Stimulated activated CD4-positive, alpha-beta T cell treated with anti-CD3 and anti-CD28 coated beads, Interleukin-1b, Interleukin-23, amount 100 ng/mL, for 24 hours (primary cell): ENCODE measurements at regions not wholly inside any gene's neighbourhood (a gene's known extent, or its start where the extent isn't known, plus 50 kb on each side); places are given as distances from the start of the nearest gene placed in this dataset.

Experiments
- DNase-seq, 4 experiments: peaks; one replicate each; pipeline ENCODE4 v3.0.0-alpha.2; 2020; ENCODE audit warnings: low read depth in 4 of 4, low spot score in 1 of 4

DNA sequence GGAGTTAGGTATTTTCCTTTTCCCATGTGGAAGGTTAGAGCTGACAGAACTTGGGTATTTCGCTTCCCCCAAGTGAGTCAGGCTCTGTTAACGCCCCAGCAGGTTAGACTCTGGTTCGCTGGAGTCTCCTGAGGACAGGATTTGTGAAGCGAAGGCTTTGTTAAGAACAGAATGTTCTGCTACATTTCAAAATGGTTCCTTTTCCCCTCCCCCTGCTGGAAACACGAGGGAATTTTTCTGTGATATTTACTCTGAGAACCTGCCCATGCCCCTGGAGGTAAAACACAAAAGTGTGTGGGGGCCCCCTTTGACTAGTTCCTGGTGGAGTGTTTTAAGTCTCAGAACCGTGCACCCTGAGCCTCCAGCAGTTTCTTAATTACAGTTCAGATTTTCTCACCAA is 731.4 kb upstream of the CITED2 start:
- DNase-seq, result no peak

DNA sequence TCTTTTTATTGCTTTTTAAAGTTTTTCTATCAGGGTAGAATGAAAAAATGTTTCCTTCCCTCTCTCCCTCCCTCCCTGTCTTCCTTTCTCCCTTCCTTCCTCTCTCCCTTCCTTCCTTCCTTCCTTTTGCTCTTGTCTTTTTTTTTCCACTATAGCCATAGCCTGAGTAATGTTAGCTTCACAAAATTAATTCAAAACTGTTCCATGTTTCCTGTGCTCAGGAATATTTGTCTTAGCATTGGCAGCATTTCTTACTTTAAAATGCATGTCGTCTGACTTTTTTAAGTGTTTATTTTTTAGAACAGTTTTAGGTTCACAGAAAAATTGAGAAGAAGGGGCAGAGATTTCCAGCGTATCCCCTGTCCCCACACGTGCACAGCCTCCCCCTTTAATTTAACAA is 730.8 kb upstream of the CITED2 start:
- DNase-seq, result no peak

DNA sequence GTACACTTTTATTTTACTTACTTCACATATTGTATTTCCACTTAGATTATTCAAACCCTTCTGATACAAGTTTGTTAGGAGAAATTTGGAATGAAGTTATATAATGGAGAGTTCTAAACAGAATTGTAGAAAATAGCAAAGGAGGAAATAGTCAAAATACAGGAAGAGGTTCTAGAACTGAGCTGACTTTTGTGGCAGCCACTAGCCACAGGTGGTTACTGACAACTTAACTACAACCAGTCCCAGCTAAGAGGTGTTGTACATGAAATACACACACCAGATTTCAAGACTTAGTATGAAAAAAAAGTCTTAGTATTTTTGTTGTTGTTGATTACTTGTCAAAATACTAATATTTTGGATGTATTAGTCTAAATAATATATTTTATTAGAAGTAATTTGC is 727.4 kb upstream of the CITED2 start:
- DNase-seq, result no peak

DNA sequence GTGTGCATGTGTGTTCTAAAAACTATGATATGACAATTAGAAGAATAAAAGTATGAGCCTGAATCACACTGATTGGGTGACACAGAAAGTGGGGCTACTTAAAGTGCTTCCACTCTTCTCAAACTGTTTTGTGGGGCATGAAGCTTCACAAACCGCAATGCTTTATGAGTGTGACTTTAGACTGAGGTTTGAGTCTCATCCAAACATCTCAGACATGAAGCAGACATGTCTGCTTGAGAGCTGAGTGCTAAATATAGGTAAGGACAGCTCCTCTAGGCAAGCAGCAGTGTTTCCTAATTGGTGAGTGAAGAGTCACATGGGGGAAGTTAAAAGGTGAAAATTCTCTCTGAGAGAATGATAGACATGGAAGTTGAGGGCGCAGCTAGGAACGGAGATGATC is 726.9 kb upstream of the CITED2 start:
- no peak for DNase-seq

DNA sequence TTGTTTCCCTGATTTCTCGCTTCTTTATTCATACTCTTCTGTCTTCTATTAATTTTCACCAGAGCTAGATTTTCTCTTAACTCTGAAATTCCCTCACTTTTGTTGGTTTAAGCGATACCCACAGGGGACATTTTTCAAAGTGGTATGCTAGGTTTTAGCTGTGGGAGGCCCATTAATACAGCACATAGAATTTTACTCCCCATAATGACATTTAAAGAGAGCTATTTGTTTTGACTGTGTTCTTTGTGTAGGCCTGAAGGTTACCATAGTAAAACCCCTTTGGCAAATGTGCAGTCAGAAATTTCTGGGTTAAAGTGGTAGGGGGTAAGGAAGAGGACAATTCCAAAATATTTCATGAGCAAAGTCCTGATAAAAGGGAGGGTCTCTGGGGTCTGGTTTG is 721.1 kb upstream of the CITED2 start:
- DNase-seq, result no peak

DNA sequence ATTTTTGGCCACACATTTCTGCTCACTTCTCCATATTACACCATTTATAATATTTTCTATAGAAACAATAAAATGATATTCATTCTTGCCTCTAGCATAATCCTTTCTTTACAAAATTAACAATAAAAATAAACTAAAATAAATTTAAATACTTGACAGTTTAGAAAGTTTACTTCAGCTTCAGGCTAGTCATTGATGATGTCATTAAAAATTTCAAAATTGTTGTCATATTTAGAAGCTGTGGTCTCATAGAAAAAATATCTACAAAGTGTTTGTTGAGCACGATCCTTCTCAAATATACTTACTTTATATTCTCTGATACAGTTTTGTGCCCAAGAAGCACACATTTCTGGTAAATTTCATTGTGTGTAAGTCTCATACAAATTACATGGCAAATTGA is 717.4 kb upstream of the CITED2 start:
- DNase-seq, result no peak

DNA sequence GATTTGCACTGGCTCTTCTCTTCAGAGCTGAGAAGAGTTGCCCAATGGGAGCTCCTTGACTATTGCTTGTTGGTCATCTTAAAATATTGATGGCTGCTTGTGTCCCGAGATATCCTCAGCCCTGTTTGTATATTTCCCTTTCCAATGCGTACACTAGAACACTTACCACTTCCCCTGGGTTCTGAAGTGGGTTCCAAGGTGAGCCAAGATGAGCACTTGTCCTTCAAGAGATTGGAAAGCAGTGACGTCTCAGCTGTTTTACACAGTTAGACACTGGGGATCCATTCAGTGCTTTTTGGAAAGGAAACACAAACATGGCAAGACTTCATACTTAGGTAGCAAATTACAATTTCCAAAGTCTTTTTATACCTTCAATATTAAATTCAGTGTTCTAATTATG is 716.4 kb upstream of the CITED2 start:
- DNase-seq, result no peak

DNA sequence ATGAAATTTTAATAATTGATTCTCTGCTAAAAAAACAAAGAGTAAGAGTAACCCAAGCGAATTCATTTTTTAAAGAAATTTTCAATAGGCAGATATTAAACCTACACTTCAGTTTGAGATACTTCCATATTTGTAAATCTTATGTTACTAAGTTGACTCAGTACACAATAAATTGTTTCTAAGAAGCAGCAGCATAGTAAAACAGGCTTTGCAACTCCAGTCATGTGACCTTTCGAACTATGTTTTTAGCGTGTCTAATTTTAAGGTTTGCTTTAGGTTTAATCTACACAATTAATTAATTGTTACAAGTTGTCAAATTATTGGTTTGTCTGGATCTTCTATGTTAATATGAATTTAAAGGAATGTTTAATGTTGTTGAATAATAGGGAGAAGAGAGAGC is 708.9 kb upstream of the CITED2 start:
- no peak for DNase-seq

DNA sequence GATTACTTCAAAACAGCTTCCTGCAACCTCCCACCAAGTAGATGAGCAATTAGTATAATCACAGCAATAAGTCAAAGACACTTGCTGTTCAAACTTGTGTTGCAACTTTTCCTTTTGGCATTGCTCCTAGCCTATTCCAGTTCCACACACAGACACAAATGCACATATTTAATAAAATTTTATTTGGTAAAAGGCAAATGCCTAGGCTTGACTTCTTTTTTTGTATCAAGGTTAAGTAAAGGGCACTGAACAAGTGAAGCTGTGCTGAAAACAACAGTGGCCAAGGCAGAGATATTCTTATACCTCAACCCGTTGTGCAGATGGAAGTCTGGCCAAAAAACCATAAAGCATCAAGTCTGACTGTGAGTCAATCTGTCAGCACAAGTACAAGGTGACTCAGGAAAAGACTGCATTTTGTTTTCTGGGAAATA is 708.4 kb upstream of the CITED2 start:
- DNase-seq, result no peak

DNA sequence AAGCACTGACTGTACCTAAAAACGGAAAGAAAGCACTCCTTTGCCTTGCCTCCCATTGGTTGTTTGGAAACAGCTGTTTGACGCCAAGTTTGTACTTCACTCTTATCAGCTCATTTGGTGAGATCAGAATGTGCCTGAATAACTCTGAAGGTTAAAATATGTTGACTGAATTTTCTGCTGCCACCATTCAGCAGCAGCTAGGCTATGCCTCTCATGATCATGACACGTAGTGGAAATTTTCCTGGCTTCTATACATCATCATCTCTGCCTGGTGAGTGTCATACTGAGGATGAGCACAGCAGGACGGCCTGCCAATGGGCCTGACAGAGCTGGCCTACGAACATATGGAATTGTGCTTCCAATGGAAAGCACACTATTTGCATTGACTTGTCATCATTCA is 704.9 kb upstream of the CITED2 start:
- DNase-seq, result no peak

DNA sequence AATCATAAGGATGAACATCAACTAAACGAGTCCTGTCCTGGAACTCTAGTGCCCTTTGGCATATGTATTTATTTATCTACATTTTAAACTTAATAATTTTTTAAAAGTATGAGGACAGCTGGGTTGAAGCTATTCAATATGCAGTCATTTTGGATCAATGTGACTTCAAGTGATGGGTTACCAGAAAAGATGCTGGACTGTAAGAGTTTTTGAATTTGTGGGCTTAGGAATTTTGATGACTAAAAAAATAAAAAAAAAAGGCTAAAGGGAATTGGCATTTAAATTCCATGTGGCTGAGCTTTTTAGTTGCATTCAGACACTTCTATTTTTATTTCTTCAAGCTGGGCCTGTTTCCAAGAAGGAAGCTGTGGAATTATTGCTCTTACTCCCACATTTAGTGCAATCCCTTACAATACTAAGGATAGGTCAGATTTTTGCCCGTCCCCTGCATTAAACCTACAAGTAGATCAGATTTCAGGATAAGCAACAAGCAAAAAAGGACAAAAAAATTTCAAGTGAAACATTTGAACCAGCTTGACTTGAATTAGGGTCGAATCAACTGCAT is 704.2 kb upstream of the CITED2 start:
- DNase-seq, result no peak

DNA sequence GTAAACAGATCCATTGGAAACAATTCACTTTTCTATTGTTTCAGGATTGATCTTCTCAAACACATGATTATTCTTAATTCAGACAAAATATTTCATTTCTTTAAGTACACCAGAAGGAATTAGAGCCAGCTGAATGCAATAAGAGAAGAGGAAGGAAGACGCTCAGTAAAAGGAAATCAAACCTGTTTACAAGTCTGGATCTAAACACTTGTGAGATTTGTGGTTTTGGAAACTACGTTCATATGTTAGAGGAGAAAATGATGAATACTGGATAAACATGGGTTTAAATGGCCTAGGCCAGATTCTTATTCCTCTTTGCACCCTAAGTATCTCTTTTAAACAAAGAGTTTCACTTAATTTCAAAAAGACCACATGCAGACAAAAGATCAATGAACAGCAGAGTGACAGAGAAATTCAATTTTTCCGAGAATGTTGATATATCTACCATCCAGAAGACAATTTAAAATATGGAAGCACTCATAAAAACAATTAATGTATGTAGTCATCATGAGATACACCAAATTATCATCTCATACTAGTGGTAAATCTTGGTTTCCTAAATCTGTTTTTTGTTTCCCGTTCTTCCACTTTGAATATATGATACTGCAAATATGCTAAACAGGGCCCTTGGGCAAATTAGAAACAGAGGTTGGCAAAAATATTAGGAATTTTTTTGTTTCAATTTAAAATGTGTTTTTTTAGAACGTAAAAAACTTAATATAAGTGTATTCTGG is 703.5 kb upstream of the CITED2 start:
- no peak for DNase-seq

DNA sequence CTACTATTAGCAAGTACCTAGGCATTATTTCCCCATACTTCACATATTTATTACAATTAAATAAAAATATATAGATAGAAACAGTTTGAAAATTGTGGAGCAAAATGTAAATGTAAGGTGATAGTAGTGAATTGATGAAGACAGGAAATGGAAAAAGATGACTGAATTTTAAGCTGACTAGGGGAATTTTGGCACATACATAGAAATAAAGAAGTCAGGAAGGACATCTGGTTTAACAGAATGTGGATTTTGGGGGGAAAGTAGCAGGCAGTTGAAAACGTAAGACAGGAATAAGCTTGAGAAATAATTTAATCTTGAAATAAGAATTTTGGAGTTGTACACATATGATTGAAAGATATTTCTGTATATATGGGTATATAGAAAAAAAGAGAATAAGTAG is 701.7 kb upstream of the CITED2 start:
- DNase-seq, result no peak

DNA sequence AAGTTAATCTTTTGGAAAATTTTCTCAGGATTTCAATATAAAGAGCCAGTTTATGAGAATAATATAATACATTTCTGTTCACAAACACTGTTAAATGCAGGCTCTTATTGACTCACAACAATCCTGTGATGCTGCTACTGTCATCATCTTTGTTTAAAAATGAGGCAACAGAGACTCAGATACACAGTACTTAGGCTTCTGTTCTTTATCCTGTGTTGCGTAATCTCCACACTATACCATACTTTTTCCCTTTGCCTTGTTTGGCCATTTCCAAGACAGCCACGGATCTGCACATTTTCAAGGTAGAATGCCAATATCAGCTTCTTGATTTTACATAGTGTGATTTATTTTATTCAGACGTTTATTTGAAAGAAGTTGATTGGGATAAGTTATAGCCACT is 699.0 kb upstream of the CITED2 start:
- no peak for DNase-seq

DNA sequence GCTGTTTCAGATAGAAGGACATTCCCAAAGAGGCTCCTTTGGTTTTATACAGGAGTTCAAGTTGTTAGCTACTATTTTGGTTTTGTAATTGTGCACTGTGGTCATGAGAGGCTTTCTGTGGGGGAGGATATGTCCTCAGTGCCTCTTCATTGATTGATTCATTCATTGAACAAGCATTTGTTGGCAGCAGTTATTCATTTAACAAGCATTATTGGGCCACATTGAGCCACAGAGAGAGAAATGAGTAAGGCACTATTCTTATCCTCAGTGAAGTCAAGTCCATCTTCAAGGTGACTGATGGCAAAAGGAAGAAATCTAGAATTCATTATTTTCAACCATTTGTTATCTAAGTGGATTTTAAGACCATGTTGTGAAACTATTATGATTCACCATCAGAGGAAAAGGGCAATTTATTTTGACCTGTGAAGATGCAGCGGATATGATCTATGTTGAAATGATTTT is 697.2 kb upstream of the CITED2 start:
- DNase-seq, result no peak

DNA sequence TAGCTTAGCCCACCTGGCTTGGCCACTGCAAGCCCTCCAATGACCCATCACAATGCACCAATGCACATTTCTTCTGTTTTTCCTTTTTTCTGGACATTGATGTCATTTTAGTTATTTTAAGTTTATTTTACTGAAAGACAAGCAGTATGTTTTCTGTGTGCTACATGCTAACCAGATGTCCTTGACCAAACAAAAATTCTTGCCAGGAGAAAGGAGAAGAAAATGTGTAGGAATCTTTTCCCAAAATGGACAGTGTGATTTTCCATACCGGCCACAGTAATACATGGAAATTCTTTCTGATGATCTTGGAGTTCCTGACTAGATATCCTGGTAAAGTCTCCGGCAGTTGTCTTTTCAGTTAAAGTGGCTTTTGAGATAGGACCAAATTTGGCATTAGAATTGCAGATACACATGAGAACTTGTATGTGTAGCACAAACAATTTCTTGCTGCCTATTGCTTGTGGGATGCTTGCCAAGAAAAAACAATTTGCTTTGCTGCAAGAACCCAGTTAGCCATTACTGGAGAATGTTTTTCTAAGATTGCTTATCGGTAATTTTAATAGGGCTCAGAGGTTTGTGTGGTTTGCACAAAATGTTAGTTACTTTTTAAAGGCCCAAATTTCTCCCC is 696.5 kb upstream of the CITED2 start:
- no peak for DNase-seq

DNA sequence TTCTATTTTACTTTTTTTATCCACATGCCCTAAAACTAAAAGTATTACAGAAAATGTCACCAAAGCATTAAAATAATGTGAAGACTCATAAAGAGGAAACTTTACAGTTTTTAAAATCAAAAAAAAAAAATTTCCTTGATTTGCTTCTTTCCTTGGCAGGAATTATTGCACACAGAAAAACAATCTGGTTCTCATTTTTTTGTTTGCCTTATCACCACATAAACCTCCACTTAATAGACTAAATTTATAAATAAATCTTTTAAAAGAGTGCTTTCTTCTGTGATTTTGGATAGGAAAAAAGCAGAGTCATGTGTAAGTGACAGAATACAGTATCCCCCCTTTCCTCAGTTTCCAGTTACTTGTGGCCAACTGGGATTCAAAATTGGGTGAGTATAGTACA is 695.1 kb upstream of the CITED2 start:
- no peak for DNase-seq

DNA sequence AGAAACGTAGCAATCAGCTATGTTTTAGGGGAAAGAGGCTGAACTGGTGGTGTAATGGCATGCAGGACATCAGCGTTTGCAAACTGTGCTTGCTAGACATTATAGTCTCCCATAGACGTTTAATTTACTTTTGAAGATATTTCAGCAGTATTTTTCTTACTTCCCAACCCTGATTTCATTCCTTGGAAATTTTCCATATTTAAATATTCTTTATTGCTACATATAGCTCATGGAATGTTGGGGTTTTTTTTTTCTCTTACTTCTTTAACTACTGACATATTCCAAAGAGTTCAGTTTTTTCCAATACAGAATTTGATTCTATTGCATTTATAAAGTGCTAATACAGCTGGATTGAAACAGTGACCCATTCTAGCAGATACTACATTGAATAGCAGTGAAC is 694.4 kb upstream of the CITED2 start:
- no peak for DNase-seq

DNA sequence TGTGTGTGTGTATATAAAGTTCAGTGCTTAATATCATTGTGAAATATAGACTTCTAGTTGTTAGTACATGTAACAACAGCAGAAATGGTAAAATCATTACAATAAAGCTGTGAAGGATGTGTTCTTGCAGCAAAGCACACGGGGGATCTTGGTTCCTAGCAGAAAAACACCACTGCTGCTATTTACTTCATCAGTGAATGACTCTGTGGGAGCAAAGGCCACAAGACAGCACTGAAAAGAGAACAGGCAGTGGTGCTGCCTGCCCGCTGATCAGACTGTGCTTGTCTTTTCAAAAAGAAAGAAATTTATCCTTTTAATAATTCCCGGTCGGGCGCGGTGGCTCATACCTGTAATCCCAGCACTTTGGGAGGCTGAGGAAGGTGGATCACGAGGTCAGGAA is 689.9 kb upstream of the CITED2 start:
- no peak for DNase-seq

DNA sequence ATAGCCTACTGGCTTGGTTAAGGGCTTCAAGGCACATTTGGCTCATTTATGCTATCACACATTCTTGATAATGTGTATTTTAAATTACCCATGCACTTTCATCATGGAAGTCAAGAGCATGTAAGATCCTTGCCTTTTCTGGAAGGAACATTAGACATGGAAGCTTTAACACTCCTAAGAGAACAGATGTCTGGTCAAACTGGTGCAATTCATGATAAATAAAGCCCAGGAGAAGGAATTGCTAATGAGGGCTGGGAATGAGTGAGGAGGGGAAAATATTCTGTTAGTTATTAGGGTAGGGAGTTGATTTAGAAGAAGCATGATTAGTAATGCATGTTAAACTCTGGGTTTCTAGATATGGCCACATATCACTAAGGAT is 688.6 kb upstream of the CITED2 start:
- DNase-seq, result no peak

DNA sequence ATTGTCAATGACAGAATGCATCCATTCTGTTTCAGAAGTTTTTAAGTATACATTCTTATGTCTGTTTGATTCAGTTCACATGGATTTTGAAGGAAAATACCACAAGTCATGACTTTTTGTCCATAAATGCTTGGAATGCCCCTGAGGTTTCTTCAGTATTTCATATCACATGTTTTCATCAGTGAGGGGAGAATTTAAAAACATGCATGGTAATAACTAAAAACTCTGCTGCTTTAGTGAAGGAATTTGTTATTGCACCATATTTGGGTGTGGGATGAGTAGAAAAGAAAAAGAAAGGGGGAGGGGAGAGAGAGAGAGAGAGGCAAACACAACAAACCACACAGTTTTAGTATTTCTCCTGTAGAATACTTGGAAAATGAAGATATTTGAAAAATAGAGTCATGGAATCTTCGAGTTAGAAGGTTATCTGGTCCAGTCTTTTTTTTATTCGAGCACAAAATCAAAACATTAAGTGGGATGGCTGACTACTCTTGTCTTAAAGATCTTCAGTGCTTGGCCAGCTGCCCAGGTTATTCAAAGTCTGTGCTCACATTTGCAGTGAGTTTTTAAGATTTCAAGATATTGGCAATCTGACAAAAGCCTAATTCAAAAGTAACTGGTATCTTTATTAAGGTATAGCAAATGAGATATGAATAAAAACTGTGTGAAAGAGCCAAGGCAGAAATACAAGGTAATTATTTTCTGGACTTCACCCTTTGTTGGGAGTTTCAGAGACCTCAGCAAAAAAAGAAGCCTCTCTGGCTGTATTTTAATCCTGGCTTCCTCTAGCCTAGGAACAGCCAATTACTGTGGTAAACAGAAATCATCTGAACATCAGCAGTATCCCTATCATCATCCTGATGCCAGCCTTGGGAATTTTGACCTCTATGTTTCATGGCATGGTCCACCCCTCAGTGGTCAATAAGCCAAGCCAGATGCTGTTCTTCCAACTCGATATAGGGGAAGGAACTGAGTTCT is 687.9 kb upstream of the CITED2 start:
- DNase-seq, result no peak
